Endothelial cell of umbilical vein (primary cell): ENCODE measurements at regions not wholly inside any gene's neighbourhood (a gene's known extent, or its start where the extent isn't known, plus 50 kb on each side); places are given as distances from the start of the nearest gene placed in this dataset.

Source experiments
- BruUV-seq: library from RNA; stranded (reverse); fragments of 400-500 nt; replicated peaks from 2 replicates; lab custom pipeline; 2021; lab: Mats Ljungman, UMichigan
- CTCF ChIA-PET: fragments of 300-600, 350-600 bp; sonication (Branson Sonifier 250); formaldehyde crosslinking; loops from one replicate; lab custom pipeline; 2021; ENCODE audit warnings: antibody characterized with exemption, inconsistent platforms; lab: Charles Lee
- POLR2A ChIA-PET: fragments of 300-600, 350-600 bp; sonication (Branson Sonifier 250); formaldehyde crosslinking; loops from one replicate; lab custom pipeline; 2021; ENCODE audit warnings: antibody characterized with exemption, inconsistent platforms; lab: Charles Lee
- DNase-seq: peaks from one replicate; pipeline ENCODE4 v3.0.0-alpha.2; 2011; ENCODE audit warnings: low read depth, low spot score
- FAIRE-seq: peaks from 2 replicates; lab custom pipeline; 2011; peaks lifted over from hg19 to GRCh38; lab: Jason Lieb, UNC
- H2AFZ ChIP-seq: 2 replicates; pipeline ENCODE4 v1.6.0; 2012; ENCODE audit warnings: low read depth, low read length, control low read depth, inconsistent platforms
- H3K27ac ChIP-seq: 2 replicates; pipeline ENCODE4 v1.5.1; 2011; ENCODE audit warnings: low read depth, mild to moderate bottlenecking, control low read depth, low read length, moderate library complexity; ENCODE audit not compliant: insufficient read depth
- H3K27me3 ChIP-seq, 2 experiments: 2 replicates each; pipeline versions ENCODE4 v1.6.0 to v1.6.1; 2011; ENCODE audit warnings: low read length in 2 of 2, mixed read lengths in 1 of 2; ENCODE audit not compliant: control insufficient read depth in 2 of 2, insufficient read depth in 2 of 2
- H3K36me3 ChIP-seq, 2 experiments: 2 replicates in 1 of 2; 3 replicates in 1 of 2; pipeline ENCODE4 v1.5.1; 2011; ENCODE audit warnings: low read length in 2 of 2, mild to moderate bottlenecking in 1 of 2, moderate library complexity in 1 of 2; ENCODE audit not compliant: control insufficient read depth in 2 of 2, insufficient read depth in 2 of 2; ENCODE audit errors: extremely low read depth in 1 of 2
- H3K4me1 ChIP-seq: 3 replicates; pipeline ENCODE4 v1.5.1; 2011; ENCODE audit warnings: mild to moderate bottlenecking, low read length; ENCODE audit not compliant: control insufficient read depth, insufficient read depth; ENCODE audit errors: extremely low read depth
- H3K4me2 ChIP-seq: 2 replicates; pipeline ENCODE4 v1.6.1; 2011; ENCODE audit warnings: low read length, control low read depth, mixed read lengths; ENCODE audit not compliant: insufficient read depth
- H3K4me3 ChIP-seq, 3 experiments: fragments of 200-600 bp in 1 of 3; sonication (generic), shearing (Covaris generic) in 1 of 3; replicated peaks in 1 of 3; 2 replicates each; pipeline ENCODE4 v1.5.1; 2011 to 2016; ENCODE audit warnings: control low read depth in 3 of 3, low read length in 3 of 3, mild to moderate bottlenecking in 2 of 3, inconsistent platforms in 1 of 3, low read depth in 1 of 3, moderate library complexity in 1 of 3; ENCODE audit not compliant: insufficient read depth in 1 of 3
- H3K79me2 ChIP-seq: 2 replicates; pipeline ENCODE4 v1.6.0; 2012; ENCODE audit warnings: low read length, inconsistent platforms; ENCODE audit not compliant: control insufficient read depth, insufficient read depth
- H3K9ac ChIP-seq: replicated peaks from 2 replicates; pipeline ENCODE3; 2011; ENCODE audit warnings: low read length, control low read depth; ENCODE audit not compliant: insufficient read depth; ENCODE audit errors: extremely low read depth
- H3K9me1 ChIP-seq: replicated peaks from 3 replicates; pipeline ENCODE4 v1.6.0; 2011; ENCODE audit warnings: mild to moderate bottlenecking, low read length; ENCODE audit not compliant: control insufficient read depth, insufficient read depth; ENCODE audit errors: extremely low read depth
- H3K9me3 ChIP-seq: replicated peaks from 2 replicates; pipeline ENCODE4 v1.5.1; 2012; ENCODE audit warnings: low read length, inconsistent platforms; ENCODE audit not compliant: control insufficient read depth, insufficient read depth
- H4K20me1 ChIP-seq: replicated peaks from 2 replicates; pipeline ENCODE3; 2011; ENCODE audit warnings: mild to moderate bottlenecking, low read length; ENCODE audit not compliant: control insufficient read depth, insufficient read depth; ENCODE audit errors: extremely low read depth
- CTCF ChIP-seq, 2 donors: IDR thresholded peaks; 1 replicate in 1 of 2; 2 replicates in 1 of 2; pipeline ENCODE4 v1.5.1; 2011; ENCODE audit warnings: low read length in 2 of 2, mild to moderate bottlenecking in 2 of 2, moderate library complexity in 2 of 2, control low read depth in 1 of 2, inconsistent platforms in 1 of 2, low read depth in 1 of 2; ENCODE audit not compliant: insufficient read depth in 1 of 2; ENCODE audit errors: extremely low read depth in 1 of 2
- EZH2 ChIP-seq: IDR thresholded peaks from 2 replicates; pipeline ENCODE4 v1.6.1; 2012; ENCODE audit warnings: borderline replicate concordance, low read depth, mild to moderate bottlenecking, moderate library complexity, low read length, inconsistent platforms; ENCODE audit not compliant: severe bottlenecking
- FOS ChIP-seq: IDR thresholded peaks from 2 replicates; pipeline ENCODE4 v1.6.1; 2011; ENCODE audit warnings: mild to moderate bottlenecking, low read length, moderate library complexity, borderline replicate concordance; ENCODE audit not compliant: insufficient read depth
- GATA2 ChIP-seq: IDR thresholded peaks from 2 replicates; pipeline ENCODE4 v1.7.0; 2011; ENCODE audit warnings: low read depth, mild to moderate bottlenecking, moderate library complexity, mixed read lengths, low read length; ENCODE audit not compliant: insufficient read length, insufficient read depth
- JUN ChIP-seq: IDR thresholded peaks from 2 replicates; pipeline ENCODE4 v1.6.1; 2011; ENCODE audit warnings: borderline replicate concordance, low read depth; ENCODE audit not compliant: insufficient read length, insufficient read depth
- MAX ChIP-seq: IDR thresholded peaks from 2 replicates; pipeline ENCODE4 v1.6.1; 2011; ENCODE audit not compliant: insufficient read depth, insufficient read length
- MYC ChIP-seq: IDR thresholded peaks from one replicate; pipeline ENCODE4 v1.6.1; 2011; ENCODE audit warnings: mild to moderate bottlenecking, low read depth, low read length
- POLR2A ChIP-seq: IDR thresholded peaks from 2 replicates; pipeline ENCODE4 v1.6.1; 2012; ENCODE audit warnings: low read depth, mild to moderate bottlenecking, control low read depth, low read length
- POLR2AphosphoS5 ChIP-seq: IDR thresholded peaks from 2 replicates; pipeline ENCODE4 v1.6.1; 2012; ENCODE audit warnings: low read depth, mild to moderate bottlenecking, control low read depth, low read length, moderate library complexity; ENCODE audit not compliant: insufficient read depth
- dilution Hi-C: fragments of 300-500 bp; cut with MboI; formaldehyde crosslinking; loops from one replicate; pipeline ENCODE4 v1.15.0; 2019; ENCODE audit warnings: low sequenced_read_pairs; ENCODE audit not compliant: extremely low pct_ligation_motif_present
- intact Hi-C: fragments of 100-400 bp; cut with micrococcal nuclease; formaldehyde crosslinking; loops from one replicate; pipeline ENCODE4 v1.10.0; 2022

- no peak overlapping the region for H3K4me3 ChIP-seq
- H3K36me3 ChIP-seq, result no peaks in the 10 kb centered on the region
- TF ChIP-seq POLR2A, result no peak
- TF ChIP-seq MAX, result no peak
- TF ChIP-seq FOS, result no peak
- TF ChIP-seq JUN, result no peak
- no peak for TF ChIP-seq EZH2
- TF ChIP-seq GATA2, result no peak
- POLR2A ChIA-PET, result no interaction called here
- no peak for FAIRE-seq
- no peaks in the 10 kb centered on the region for H3K27me3 ChIP-seq
- no TSS peak for BruUV-seq
- DNase-seq, result no peak
- dilution Hi-C loops, result no loop called here
- H2AFZ ChIP-seq, result no peak overlapping the region
- intact Hi-C loops, result no loop called here
- no peak overlapping the region for H3K4me2 ChIP-seq
- no peaks in the 10 kb centered on the region for H3K4me1 ChIP-seq
- H3K9me3 ChIP-seq, result no peaks in the 10 kb centered on the region
- no peaks in the 10 kb centered on the region for H3K79me2 ChIP-seq
- H3K9ac ChIP-seq, result no peak overlapping the region
- H3K27ac ChIP-seq, result no peak overlapping the region
- H3K9me1 ChIP-seq, result no peaks in the 10 kb centered on the region
- no peaks in the 10 kb centered on the region for H4K20me1 ChIP-seq
- CTCF ChIA-PET, result interaction anchor here (1.2 to 1.3 kb wide), 2 partner anchors 225 to 328 kb away, joined by 3 to 6 read pairs; no protein-coding TSS in a partner anchor
Observed at GRCh38 chr1:229989591-229990248, 77.3 kb upstream of the GALNT2 start.

GRCh38 chr1:229990326-229990725, 76.7 kb upstream of the GALNT2 start:
- no peaks in the 10 kb centered on the region for H3K9me3 ChIP-seq
- no peaks in the 10 kb centered on the region for H3K27me3 ChIP-seq

More at GRCh38 chr1:229990326-229990725, 76.7 kb upstream of the GALNT2 start:
- H3K9ac ChIP-seq, result no peak overlapping the region
- no peaks in the 10 kb centered on the region for H3K9me1 ChIP-seq
- H3K27ac ChIP-seq, result no peak overlapping the region
- no peaks in the 10 kb centered on the region for H4K20me1 ChIP-seq
- no peaks in the 10 kb centered on the region for H3K36me3 ChIP-seq
- no TSS peak for BruUV-seq
- CTCF ChIA-PET, result interaction anchor here (1.2 to 1.4 kb wide), 3 partner anchors 13 to 329 kb away, joined by 3 to 6 read pairs (median 3); no protein-coding TSS in a partner anchor
- DNase-seq (no peak), FAIRE-seq (no peak)
- intact Hi-C loops, result no loop called here
- dilution Hi-C loops, result no loop called here
- no peaks in the 10 kb centered on the region for H3K4me1 ChIP-seq
- TF ChIP-seq GATA2, result no peak
- no peak for TF ChIP-seq POLR2AphosphoS5
- no peak for TF ChIP-seq MYC
- no peak for TF ChIP-seq POLR2A
- TF ChIP-seq FOS, result no peak
- TF ChIP-seq CTCF (IDR thresholded peaks at IDR 0.05; ENCODE audit: extremely low read depth in 1 of 2, insufficient read depth in 1 of 2, low read depth in 1 of 2, low read length in 2 of 2), result no peak
- TF ChIP-seq JUN, result no peak
- TF ChIP-seq EZH2, result no peak
- no peak for TF ChIP-seq MAX
- no peak overlapping the region for H2AFZ ChIP-seq
- no peak overlapping the region for H3K4me3 ChIP-seq
- H3K4me2 ChIP-seq, result no peak overlapping the region
- POLR2A ChIA-PET, result no interaction called here
- no peaks in the 10 kb centered on the region for H3K79me2 ChIP-seq
